HCT116 (cell line): ENCODE measurements at regions not wholly inside any gene's neighbourhood (a gene's known extent, or its start where the extent isn't known, plus 50 kb on each side); places are given as distances from the start of the nearest gene placed in this dataset.
"Not testable (repeated sequence)": the region's sequence is repeated elsewhere in the genome, so short reads cannot be mapped to it uniquely, and the experiment has no call there.

Experiments
- POLR2A ChIP-seq: IDR thresholded peaks from 2 replicates; pipeline ENCODE4 v1.7.0; 2011; ENCODE audit warnings: borderline replicate concordance; ENCODE audit not compliant: insufficient read depth, insufficient read length; ENCODE audit errors: extremely low read depth
- SIN3A ChIP-seq: IDR thresholded peaks from 2 replicates; pipeline ENCODE4 v1.6.1; 2012; ENCODE audit warnings: low read depth
- YY1 ChIP-seq: IDR thresholded peaks from 2 replicates; pipeline ENCODE4 v1.6.1; 2011; ENCODE audit warnings: low read length, low read depth, moderate library complexity, mild to moderate bottlenecking; ENCODE audit not compliant: insufficient replicate concordance; ENCODE audit errors: extremely low read depth
- TF ChIP-seq, protein P1 (sequence below), 3 experiments: fragments of 200-600 bp in 1 of 3; sonication (generic) in 1 of 3; IDR thresholded peaks in 2 of 3; conservative IDR thresholded peaks in 1 of 3; 2 replicates each; pipeline ENCODE4 v1.5.1; 2012 to 2017; ENCODE audit warnings: low read depth in 2 of 3, low read length in 2 of 3, antibody characterized with exemption in 1 of 3, borderline replicate concordance in 1 of 3, control low read depth in 1 of 3, mild to moderate bottlenecking in 1 of 3, mixed read lengths in 1 of 3, mixed run types in 1 of 3, moderate library complexity in 1 of 3; ENCODE audit not compliant: insufficient read depth in 1 of 3

DNA sequence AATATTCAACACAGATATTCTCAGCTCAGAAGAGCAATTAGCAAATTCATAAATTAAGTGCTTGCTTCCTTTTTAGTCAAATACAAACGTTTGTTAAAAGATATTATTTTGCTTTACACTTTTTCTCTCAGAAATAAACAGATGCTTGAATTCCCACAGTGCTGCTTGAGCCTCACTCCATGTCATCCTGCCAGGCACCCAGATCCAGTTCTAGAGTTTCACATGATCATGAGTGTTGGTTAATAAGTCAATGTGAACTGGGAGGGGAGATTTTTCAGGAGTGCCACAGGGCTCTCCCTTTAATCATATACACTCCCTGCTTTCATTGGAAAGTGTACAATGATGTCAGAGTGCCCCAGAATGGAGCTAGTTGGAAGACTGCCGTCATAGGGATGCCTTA is 69.7 kb upstream of the TP53BP2 start:
- TF ChIP-seq, protein P1, sequence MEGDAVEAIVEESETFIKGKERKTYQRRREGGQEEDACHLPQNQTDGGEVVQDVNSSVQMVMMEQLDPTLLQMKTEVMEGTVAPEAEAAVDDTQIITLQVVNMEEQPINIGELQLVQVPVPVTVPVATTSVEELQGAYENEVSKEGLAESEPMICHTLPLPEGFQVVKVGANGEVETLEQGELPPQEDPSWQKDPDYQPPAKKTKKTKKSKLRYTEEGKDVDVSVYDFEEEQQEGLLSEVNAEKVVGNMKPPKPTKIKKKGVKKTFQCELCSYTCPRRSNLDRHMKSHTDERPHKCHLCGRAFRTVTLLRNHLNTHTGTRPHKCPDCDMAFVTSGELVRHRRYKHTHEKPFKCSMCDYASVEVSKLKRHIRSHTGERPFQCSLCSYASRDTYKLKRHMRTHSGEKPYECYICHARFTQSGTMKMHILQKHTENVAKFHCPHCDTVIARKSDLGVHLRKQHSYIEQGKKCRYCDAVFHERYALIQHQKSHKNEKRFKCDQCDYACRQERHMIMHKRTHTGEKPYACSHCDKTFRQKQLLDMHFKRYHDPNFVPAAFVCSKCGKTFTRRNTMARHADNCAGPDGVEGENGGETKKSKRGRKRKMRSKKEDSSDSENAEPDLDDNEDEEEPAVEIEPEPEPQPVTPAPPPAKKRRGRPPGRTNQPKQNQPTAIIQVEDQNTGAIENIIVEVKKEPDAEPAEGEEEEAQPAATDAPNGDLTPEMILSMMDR (IDR thresholded peaks at IDR 0.05 in 2 of 3, conservative IDR thresholded peaks at IDR 0.05 in 1 of 3; ENCODE audit: borderline replicate concordance in 1 of 3, insufficient read depth in 1 of 3, low read depth in 2 of 3, low read length in 2 of 3): not testable (repeated sequence)
- not testable (repeated sequence) for TF ChIP-seq SIN3A, YY1, POLR2A
